Erythroblast (primary cell): ENCODE measurements at regions not wholly inside any gene's neighbourhood (a gene's known extent, or its start where the extent isn't known, plus 50 kb on each side); places are given as distances from the start of the nearest gene placed in this dataset.

Experiments used
- GATA1 ChIP-seq: IDR thresholded peaks from 2 replicates; pipeline ENCODE4 v1.6.1; 2011; ENCODE audit warnings: low read depth, mild to moderate bottlenecking, control low read depth, low read length, moderate library complexity
- POLR2A ChIP-seq: IDR thresholded peaks from 2 replicates; pipeline ENCODE4 v1.6.1; 2011; ENCODE audit warnings: mild to moderate bottlenecking, low read length

DNA sequence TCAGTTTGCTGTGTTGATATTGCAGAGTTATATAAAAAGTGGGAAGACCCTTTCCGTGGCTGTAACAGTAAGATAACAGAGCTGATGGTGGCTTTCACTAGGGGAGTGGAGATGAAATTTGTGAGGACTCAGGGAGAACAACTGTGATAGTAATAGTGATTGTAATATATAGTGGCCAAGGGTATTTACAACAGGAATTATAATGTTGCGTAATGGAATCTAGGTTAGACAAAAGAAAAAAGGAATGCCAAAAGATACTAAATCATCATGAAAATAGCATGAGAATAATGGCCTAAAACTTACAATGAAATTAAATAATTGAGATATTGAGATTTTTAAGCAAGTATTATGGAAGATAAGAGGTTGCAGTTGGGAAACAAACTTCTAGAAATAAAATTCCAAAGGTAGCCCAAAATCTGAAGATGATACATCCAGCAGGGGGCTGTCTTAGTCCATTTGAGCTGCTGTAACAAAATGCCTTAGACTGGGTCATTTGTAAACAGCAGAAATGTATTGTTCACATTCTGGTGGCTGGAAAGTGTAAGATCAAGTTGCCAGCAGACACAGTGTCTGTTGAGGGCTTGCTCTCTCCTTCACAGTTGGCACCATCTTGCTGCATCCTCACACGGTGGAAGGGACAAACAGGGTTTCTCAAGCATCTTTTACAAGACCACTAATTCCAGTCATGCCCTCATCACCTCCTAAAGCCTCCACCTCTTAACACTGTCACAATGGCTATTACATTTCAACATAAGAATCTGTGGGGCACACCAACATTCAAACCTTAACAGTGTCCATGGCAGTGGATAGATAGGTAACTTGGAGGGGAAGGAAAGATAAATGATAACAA lies 711.2 kb downstream of the MRPL39 start:
- no peak for TF ChIP-seq POLR2A
- TF ChIP-seq GATA1 = no peak
